K562 (cell line): ENCODE measurements at regions not wholly inside any gene's neighbourhood (a gene's known extent, or its start where the extent isn't known, plus 50 kb on each side); places are given as distances from the start of the nearest gene placed in this dataset.
"Not testable (repeated sequence)": the region's sequence is repeated elsewhere in the genome, so short reads cannot be mapped to it uniquely, and the experiment has no call there.

Source experiments
- ATAC-seq: fragments of 200-7000 bp; cut with Tn5 transposase; 3 replicates; pipeline ENCODE4 v1.9.1; 2020; ENCODE audit warnings: moderate library complexity
- BruUV-seq: library from RNA; stranded (reverse); fragments of 400-500 nt; replicated peaks from 2 replicates; lab custom pipeline; 2021; lab: Mats Ljungman, UMichigan
- CTCF ChIA-PET: fragments of 300-600 bp; formaldehyde crosslinking; extraction: SDS; loops from one replicate; lab custom pipeline; 2021; ENCODE audit warnings: low intra/inter-chr PET ratio; lab: Yijun Ruan, JAX
- POLR2A ChIA-PET: fragments of 300-600, 350-650 bp; sonication (Branson Sonifier 250); formaldehyde crosslinking; extraction: SDS; loops from one replicate; lab custom pipeline; 2021; ENCODE audit warnings: antibody characterized with exemption, inconsistent platforms; lab: Yijun Ruan, JAX
- DNase-seq, 4 experiments: peaks; one replicate each; pipeline versions ENCODE4 v3.0.0 to v3.0.0-alpha.2; 2011 to 2018; ENCODE audit warnings: low spot score in 3 of 4, mixed read lengths in 3 of 4; ENCODE audit errors: extremely low read depth in 1 of 4
- FAIRE-seq: peaks from 2 replicates; lab custom pipeline; 2011; peaks lifted over from hg19 to GRCh38; lab: Jason Lieb, UNC
- H2AFZ ChIP-seq: 2 replicates; pipeline ENCODE4 v1.6.0; 2011; ENCODE audit warnings: low read depth, low read length, control low read depth, inconsistent platforms
- H3K27ac ChIP-seq: fragments of 200-600 bp; 3 replicates; pipeline ENCODE4 v1.8.0; 2011; ENCODE audit warnings: low read depth, mild to moderate bottlenecking, control low read depth, inconsistent platforms, low read length, moderate library complexity, mixed read lengths; ENCODE audit errors: extremely low read depth
- H3K27me3 ChIP-seq, 2 experiments: fragments of 300-600 bp in 1 of 2; 2 replicates in 1 of 2; 3 replicates in 1 of 2; pipeline versions ENCODE4 v1.6.0 to v1.8.0; 2011; ENCODE audit warnings: inconsistent platforms in 2 of 2, low read length in 2 of 2, mild to moderate bottlenecking in 1 of 2, mixed read lengths in 1 of 2, moderate library complexity in 1 of 2; ENCODE audit not compliant: control insufficient read depth in 2 of 2, insufficient read depth in 2 of 2
- H3K36me3 ChIP-seq: fragments of 300-600 bp; 3 replicates; pipeline ENCODE4 v1.8.0; 2011; ENCODE audit warnings: mild to moderate bottlenecking, low read length, inconsistent platforms; ENCODE audit not compliant: control insufficient read depth, insufficient read depth
- H3K4me1 ChIP-seq, 2 experiments: fragments of 200-600 bp in 1 of 2; replicated peaks in 1 of 2; 2 replicates in 1 of 2; 3 replicates in 1 of 2; pipeline versions ENCODE4 v1.5.1 to v1.8.0; 2011; ENCODE audit warnings: inconsistent platforms in 2 of 2, low read length in 2 of 2, mild to moderate bottlenecking in 1 of 2, mixed read lengths in 1 of 2, moderate library complexity in 1 of 2; ENCODE audit not compliant: control insufficient read depth in 2 of 2, insufficient read depth in 2 of 2
- H3K4me2 ChIP-seq: 2 replicates; pipeline ENCODE4 v1.6.1; 2011; ENCODE audit warnings: low read length, control low read depth, inconsistent platforms, mixed read lengths; ENCODE audit not compliant: insufficient read depth
- H3K4me3 ChIP-seq: fragments of 200-600 bp; sonication (generic), shearing (Covaris generic); 2 replicates; pipeline ENCODE4 v1.5.1; 2016; ENCODE audit warnings: control low read depth, inconsistent platforms
- H3K79me2 ChIP-seq: fragments of 200-600 bp; 3 replicates; pipeline ENCODE4 v1.8.0; 2011; ENCODE audit warnings: low read length, inconsistent platforms; ENCODE audit not compliant: control insufficient read depth, insufficient read depth
- H3K9ac ChIP-seq, 2 experiments: 2 replicates each; pipeline versions ENCODE4 v1.6.0 to v1.6.1; 2011; ENCODE audit warnings: low read depth in 2 of 2, low read length in 2 of 2, control low read depth in 1 of 2, inconsistent platforms in 1 of 2, mild to moderate bottlenecking in 1 of 2, mixed read lengths in 1 of 2; ENCODE audit not compliant: insufficient read depth in 1 of 2
- H3K9me1 ChIP-seq: one replicate; pipeline ENCODE4 v1.6.0; 2011; ENCODE audit warnings: inconsistent platforms, mild to moderate bottlenecking, low read length, moderate library complexity; ENCODE audit not compliant: control insufficient read depth, insufficient read depth
- H3K9me3 ChIP-seq: replicated peaks from 2 replicates; pipeline ENCODE4 v1.5.1; 2011; ENCODE audit warnings: low read depth, low read length, inconsistent platforms; ENCODE audit not compliant: control insufficient read depth, insufficient read depth
- H4K20me1 ChIP-seq: replicated peaks from 2 replicates; pipeline ENCODE4 v1.6.1; 2011; ENCODE audit warnings: low read length, inconsistent platforms, mixed read lengths; ENCODE audit not compliant: control insufficient read depth, insufficient read depth
- BCOR ChIP-seq: fragments of 450-650 bp; IDR thresholded peaks from 2 replicates; pipeline ENCODE4 v1.6.1; 2016
- ETV5 ChIP-seq: sonication (generic); formaldehyde crosslinking; IDR thresholded peaks from 2 replicates; pipeline ENCODE4 v1.4.0; 2020; ENCODE audit warnings: low read depth, mild to moderate bottlenecking, missing genetic modification reagents
- MTA2 ChIP-seq: fragments of 450-650 bp; IDR thresholded peaks from 2 replicates; pipeline ENCODE4 v1.6.1; 2016; ENCODE audit warnings: low read depth
- NCOR1 ChIP-seq: fragments of 450-650 bp; IDR thresholded peaks from 2 replicates; pipeline ENCODE4 v1.6.1; 2016; ENCODE audit warnings: mild to moderate bottlenecking, moderate library complexity
- ZNF586 ChIP-seq: fragments of 450-650 bp; formaldehyde crosslinking; conservative IDR thresholded peaks from 2 replicates; pipeline ENCODE4 v1.4.0; 2020; ENCODE audit warnings: mild to moderate bottlenecking, moderate library complexity
- WGBS: fragments of 100-300 bp; shearing (Covaris generic); methylation state at CpG from one replicate; pipeline ENCODE4 v1.1.6; 2016; ENCODE audit warnings: low coverage, mixed read lengths; ENCODE audit not compliant: insufficient coverage; ENCODE audit errors: missing lambda C conversion rate; 5-methylcytosine and 5-hydroxymethylcytosine counted together
- in situ Hi-C: fragments of 300-500 bp; cut with MboI; formaldehyde crosslinking; loops from 4 replicates; pipeline ENCODE4 v1.15.0; 2018; ENCODE audit warnings: inconsistent platforms, mixed read lengths
- intact Hi-C: fragments of 100-400 bp; cut with micrococcal nuclease; formaldehyde crosslinking; loops from 2 replicates; pipeline ENCODE4 v1.14.2; 2022
- TF ChIP-seq, protein P1 (sequence below): fragments of 200-600 bp; sonication (generic); IDR thresholded peaks from one replicate; pipeline ENCODE4 v1.6.1; 2012; ENCODE audit warnings: mild to moderate bottlenecking, low read depth, low read length, inconsistent platforms
- TF ChIP-seq, protein P2 (sequence below): sonication (generic); formaldehyde crosslinking; IDR thresholded peaks from 2 replicates; pipeline ENCODE4 v1.8.0; 2022; ENCODE audit warnings: mild to moderate bottlenecking, missing genetic modification reagents
- TF ChIP-seq, protein P3 (sequence below): sonication (generic); formaldehyde crosslinking; IDR thresholded peaks from 2 replicates; pipeline ENCODE4 v1.8.0; 2022; ENCODE audit warnings: missing genetic modification reagents, mild to moderate bottlenecking, borderline replicate concordance

DNA sequence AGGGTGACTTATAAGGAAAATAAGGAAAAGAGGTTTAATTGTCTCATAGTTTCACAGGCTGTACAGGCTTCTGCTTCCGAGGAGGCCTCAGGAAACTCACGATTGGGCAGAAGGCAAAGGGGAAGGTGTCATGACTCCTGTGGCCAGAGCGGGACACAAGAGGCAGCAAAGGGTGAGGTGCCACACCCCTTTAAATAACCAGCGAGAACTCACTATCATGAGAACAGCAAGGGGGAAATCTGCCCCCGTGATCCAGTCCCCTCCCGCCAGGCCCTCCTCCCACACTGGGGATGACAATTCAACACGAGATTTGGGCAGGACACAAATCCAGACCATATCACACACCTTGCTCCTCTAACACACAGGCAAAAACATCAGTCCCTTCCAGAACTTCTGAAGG lies 254.0 kb downstream of the DLL1 start (continued):
- TF ChIP-seq, protein P1, sequence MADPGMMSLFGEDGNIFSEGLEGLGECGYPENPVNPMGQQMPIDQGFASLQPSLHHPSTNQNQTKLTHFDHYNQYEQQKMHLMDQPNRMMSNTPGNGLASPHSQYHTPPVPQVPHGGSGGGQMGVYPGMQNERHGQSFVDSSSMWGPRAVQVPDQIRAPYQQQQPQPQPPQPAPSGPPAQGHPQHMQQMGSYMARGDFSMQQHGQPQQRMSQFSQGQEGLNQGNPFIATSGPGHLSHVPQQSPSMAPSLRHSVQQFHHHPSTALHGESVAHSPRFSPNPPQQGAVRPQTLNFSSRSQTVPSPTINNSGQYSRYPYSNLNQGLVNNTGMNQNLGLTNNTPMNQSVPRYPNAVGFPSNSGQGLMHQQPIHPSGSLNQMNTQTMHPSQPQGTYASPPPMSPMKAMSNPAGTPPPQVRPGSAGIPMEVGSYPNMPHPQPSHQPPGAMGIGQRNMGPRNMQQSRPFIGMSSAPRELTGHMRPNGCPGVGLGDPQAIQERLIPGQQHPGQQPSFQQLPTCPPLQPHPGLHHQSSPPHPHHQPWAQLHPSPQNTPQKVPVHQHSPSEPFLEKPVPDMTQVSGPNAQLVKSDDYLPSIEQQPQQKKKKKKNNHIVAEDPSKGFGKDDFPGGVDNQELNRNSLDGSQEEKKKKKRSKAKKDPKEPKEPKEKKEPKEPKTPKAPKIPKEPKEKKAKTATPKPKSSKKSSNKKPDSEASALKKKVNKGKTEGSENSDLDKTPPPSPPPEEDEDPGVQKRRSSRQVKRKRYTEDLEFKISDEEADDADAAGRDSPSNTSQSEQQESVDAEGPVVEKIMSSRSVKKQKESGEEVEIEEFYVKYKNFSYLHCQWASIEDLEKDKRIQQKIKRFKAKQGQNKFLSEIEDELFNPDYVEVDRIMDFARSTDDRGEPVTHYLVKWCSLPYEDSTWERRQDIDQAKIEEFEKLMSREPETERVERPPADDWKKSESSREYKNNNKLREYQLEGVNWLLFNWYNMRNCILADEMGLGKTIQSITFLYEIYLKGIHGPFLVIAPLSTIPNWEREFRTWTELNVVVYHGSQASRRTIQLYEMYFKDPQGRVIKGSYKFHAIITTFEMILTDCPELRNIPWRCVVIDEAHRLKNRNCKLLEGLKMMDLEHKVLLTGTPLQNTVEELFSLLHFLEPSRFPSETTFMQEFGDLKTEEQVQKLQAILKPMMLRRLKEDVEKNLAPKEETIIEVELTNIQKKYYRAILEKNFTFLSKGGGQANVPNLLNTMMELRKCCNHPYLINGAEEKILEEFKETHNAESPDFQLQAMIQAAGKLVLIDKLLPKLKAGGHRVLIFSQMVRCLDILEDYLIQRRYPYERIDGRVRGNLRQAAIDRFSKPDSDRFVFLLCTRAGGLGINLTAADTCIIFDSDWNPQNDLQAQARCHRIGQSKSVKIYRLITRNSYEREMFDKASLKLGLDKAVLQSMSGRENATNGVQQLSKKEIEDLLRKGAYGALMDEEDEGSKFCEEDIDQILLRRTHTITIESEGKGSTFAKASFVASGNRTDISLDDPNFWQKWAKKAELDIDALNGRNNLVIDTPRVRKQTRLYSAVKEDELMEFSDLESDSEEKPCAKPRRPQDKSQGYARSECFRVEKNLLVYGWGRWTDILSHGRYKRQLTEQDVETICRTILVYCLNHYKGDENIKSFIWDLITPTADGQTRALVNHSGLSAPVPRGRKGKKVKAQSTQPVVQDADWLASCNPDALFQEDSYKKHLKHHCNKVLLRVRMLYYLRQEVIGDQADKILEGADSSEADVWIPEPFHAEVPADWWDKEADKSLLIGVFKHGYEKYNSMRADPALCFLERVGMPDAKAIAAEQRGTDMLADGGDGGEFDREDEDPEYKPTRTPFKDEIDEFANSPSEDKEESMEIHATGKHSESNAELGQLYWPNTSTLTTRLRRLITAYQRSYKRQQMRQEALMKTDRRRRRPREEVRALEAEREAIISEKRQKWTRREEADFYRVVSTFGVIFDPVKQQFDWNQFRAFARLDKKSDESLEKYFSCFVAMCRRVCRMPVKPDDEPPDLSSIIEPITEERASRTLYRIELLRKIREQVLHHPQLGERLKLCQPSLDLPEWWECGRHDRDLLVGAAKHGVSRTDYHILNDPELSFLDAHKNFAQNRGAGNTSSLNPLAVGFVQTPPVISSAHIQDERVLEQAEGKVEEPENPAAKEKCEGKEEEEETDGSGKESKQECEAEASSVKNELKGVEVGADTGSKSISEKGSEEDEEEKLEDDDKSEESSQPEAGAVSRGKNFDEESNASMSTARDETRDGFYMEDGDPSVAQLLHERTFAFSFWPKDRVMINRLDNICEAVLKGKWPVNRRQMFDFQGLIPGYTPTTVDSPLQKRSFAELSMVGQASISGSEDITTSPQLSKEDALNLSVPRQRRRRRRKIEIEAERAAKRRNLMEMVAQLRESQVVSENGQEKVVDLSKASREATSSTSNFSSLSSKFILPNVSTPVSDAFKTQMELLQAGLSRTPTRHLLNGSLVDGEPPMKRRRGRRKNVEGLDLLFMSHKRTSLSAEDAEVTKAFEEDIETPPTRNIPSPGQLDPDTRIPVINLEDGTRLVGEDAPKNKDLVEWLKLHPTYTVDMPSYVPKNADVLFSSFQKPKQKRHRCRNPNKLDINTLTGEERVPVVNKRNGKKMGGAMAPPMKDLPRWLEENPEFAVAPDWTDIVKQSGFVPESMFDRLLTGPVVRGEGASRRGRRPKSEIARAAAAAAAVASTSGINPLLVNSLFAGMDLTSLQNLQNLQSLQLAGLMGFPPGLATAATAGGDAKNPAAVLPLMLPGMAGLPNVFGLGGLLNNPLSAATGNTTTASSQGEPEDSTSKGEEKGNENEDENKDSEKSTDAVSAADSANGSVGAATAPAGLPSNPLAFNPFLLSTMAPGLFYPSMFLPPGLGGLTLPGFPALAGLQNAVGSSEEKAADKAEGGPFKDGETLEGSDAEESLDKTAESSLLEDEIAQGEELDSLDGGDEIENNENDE, result no peak
- TF ChIP-seq MTA2 (no peak), NCOR1 (no peak), ETV5 (CRISPR knock-in tag) (no peak), BCOR (no peak), ZNF586 (no peak)
- TF ChIP-seq, protein P2, sequence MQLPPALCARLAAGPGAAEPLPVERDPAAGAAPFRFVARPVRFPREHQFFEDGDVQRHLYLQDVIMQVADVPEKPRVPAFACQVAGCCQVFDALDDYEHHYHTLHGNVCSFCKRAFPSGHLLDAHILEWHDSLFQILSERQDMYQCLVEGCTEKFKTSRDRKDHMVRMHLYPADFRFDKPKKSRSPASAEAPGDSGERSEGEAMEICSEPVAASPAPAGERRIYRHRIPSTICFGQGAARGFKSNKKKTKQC, result no peak
- TF ChIP-seq, protein P3, sequence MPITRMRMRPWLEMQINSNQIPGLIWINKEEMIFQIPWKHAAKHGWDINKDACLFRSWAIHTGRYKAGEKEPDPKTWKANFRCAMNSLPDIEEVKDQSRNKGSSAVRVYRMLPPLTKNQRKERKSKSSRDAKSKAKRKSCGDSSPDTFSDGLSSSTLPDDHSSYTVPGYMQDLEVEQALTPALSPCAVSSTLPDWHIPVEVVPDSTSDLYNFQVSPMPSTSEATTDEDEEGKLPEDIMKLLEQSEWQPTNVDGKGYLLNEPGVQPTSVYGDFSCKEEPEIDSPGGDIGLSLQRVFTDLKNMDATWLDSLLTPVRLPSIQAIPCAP (CRISPR knock-in tag), result no peak

DNA sequence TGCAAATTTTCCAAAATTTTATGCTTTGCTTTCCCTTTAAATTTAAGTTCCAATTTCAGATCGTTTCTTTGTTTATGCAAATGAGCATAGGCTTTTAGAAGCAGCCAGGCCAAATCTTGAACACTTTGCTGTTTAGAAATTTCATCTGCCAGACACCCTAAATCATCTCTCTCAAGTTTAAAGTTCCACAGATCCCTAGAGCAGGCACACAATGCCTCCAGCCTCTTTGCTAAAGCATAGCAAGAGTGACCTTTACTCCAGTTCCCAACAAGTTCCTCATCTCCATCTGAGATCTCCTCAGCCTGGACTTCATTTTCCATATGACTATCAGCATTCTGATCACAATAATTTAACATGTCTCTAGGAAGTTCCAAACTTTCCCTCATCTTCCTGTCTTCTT lies 254.5 kb downstream of the DLL1 start:
- H3K9me1 ChIP-seq, H4K20me1 ChIP-seq, H3K4me3 ChIP-seq, in situ Hi-C loops, POLR2A ChIA-PET, H3K9ac ChIP-seq, CTCF ChIA-PET, H3K79me2 ChIP-seq, H3K36me3 ChIP-seq, H2AFZ ChIP-seq, H3K9me3 ChIP-seq, H3K4me1 ChIP-seq, BruUV-seq, DNase-seq, ATAC-seq, intact Hi-C loops, H3K27ac ChIP-seq, H3K4me2 ChIP-seq, FAIRE-seq: not testable (repeated sequence)
- H3K27me3 ChIP-seq, result peaks cover 0 to 37% of the 10 kb centered on the region in 2 experiments; a peak in 3 of 5 replicates
- 0% methylated on average over 1 of the region's 1 CpG for WGBS
